BJ (cell line): ENCODE measurements at regions not wholly inside any gene's neighbourhood (a gene's known extent, or its start where the extent isn't known, plus 50 kb on each side); places are given as distances from the start of the nearest gene placed in this dataset.
"Not testable (repeated sequence)": the region's sequence is repeated elsewhere in the genome, so short reads cannot be mapped to it uniquely, and the experiment has no call there.

Experiments used
- CTCF ChIA-PET: fragments of 350-600 bp; formaldehyde crosslinking; extraction: SDS; loops from one replicate; lab custom pipeline; 2021; ENCODE audit warnings: antibody characterized with exemption, inconsistent platforms; lab: Yijun Ruan, JAX
- POLR2A ChIA-PET: fragments of 300-600 bp; sonication (Branson Sonifier 250); formaldehyde crosslinking; extraction: SDS; loops from one replicate; lab custom pipeline; 2021; ENCODE audit warnings: antibody characterized with exemption; lab: Charles Lee
- DNase-seq: peaks from one replicate; pipeline ENCODE4 v3.0.0-alpha.2; 2011; ENCODE audit warnings: low read depth
- H3K27me3 ChIP-seq: 2 replicates; pipeline ENCODE4 v1.6.0; 2011; ENCODE audit warnings: low read length; ENCODE audit not compliant: control insufficient read depth, insufficient read depth
- H3K36me3 ChIP-seq: 2 replicates; pipeline ENCODE4 v1.5.1; 2011; ENCODE audit warnings: low read length; ENCODE audit not compliant: control insufficient read depth, insufficient read depth
- H3K4me3 ChIP-seq: 2 replicates; pipeline ENCODE4 v1.5.1; 2011; ENCODE audit warnings: low read depth, mild to moderate bottlenecking, control low read depth, low read length
- CTCF ChIP-seq: IDR thresholded peaks from 2 replicates; pipeline ENCODE4 v1.5.1; 2011; ENCODE audit warnings: low read depth, mild to moderate bottlenecking, control low read depth, inconsistent platforms, low read length, moderate library complexity; ENCODE audit not compliant: insufficient read depth

GRCh38 chr4:160563552-160564282 lies 1460.8 kb downstream of the RAPGEF2 start:
- Histone ChIP-seq H3K4me3 (no peak overlapping the region), H3K27me3 (no peaks in the 10 kb centered on the region), H3K36me3 (no peaks in the 10 kb centered on the region)
- no peak for DNase-seq
- POLR2A ChIA-PET: no interaction called here
- CTCF ChIA-PET: no interaction called here
- TF ChIP-seq CTCF: no peak

GRCh38 chr4:160567634-160568033 lies 1464.8 kb downstream of the RAPGEF2 start:
- Histone ChIP-seq H3K36me3 (no peaks in the 10 kb centered on the region), H3K27me3 (no peaks in the 10 kb centered on the region), H3K4me3 (no peak overlapping the region)
- TF ChIP-seq CTCF: no peak
- ChIA-PET POLR2A (no interaction called here), CTCF (no interaction called here)
- no peak for DNase-seq

GRCh38 chr4:160570271-160570670 lies 1467.4 kb downstream of the RAPGEF2 start:
- no peaks in the 10 kb centered on the region for H3K36me3 ChIP-seq
- no peak overlapping the region for H3K4me3 ChIP-seq
- ChIA-PET CTCF (no interaction called here), POLR2A (no interaction called here)
- TF ChIP-seq CTCF: no peak
- no peak for DNase-seq
- H3K27me3 ChIP-seq: no peaks in the 10 kb centered on the region

GRCh38 chr4:160574272-160574671 lies 1471.4 kb downstream of the RAPGEF2 start:
- H3K27me3 ChIP-seq, H3K4me3 ChIP-seq, DNase-seq, CTCF ChIA-PET, POLR2A ChIA-PET, H3K36me3 ChIP-seq: not testable (repeated sequence)

GRCh38 chr4:160580581-160580980 lies 1477.7 kb downstream of the RAPGEF2 start:
- Histone ChIP-seq H3K27me3 (no peaks in the 10 kb centered on the region), H3K4me3 (no peak overlapping the region), H3K36me3 (no peaks in the 10 kb centered on the region)
- POLR2A ChIA-PET: no interaction called here
- no peak for TF ChIP-seq CTCF
- no peak for DNase-seq
- CTCF ChIA-PET: no interaction called here

- POLR2A ChIA-PET: no interaction called here
- Histone ChIP-seq H3K4me3 (no peak overlapping the region), H3K36me3 (no peaks in the 10 kb centered on the region), H3K27me3 (no peaks in the 10 kb centered on the region)
- CTCF ChIA-PET: no interaction called here
- no peak for TF ChIP-seq CTCF
- DNase-seq: no peak
Measured at GRCh38 chr4:160592258-160592657, 1489.4 kb downstream of the RAPGEF2 start.
